ENCODE measurements at regions not wholly inside any gene's neighbourhood (a gene's known extent, or its start where the extent isn't known, plus 50 kb on each side); places are given as distances from the start of the nearest gene placed in this dataset.

DNA sequence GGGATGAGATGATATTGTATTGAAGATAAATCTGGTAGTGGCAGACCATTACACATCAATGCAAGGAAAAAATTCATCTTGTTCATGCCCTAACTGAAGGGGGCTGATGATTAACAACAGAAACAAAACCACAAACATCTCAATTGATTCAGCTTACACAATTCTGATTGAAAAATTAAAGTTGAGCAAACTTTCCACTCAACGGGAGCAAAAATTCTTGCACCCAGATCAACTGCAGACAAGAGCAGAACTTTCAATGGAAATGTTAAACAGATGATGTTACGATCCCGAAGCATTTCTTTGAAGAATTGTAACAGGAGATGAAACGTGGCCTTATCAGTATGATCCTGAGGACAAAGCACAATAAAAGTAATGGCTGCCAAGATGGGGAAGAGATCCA lies 172.4 kb upstream of the SOX5 start:
- no peak for DNase-seq

DNA sequence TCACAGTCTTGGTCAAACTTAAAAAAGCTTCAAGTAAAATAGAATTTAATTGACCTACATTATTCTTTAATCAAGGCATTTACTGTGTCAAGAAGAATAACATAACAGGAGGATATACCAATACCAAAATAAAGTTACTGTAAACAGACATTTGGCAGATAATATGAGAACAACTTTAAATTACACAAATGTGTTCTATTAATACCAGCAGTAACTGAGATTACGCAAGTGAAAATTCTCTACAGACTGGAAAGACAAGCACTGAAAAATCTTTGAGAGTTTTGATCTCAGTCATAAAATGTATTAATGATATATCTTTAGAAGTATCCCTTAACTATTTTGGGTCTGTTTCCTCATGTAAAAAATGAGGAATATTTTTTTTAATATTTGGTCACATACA lies 169.2 kb upstream of the SOX5 start:
- no peak for DNase-seq

DNA sequence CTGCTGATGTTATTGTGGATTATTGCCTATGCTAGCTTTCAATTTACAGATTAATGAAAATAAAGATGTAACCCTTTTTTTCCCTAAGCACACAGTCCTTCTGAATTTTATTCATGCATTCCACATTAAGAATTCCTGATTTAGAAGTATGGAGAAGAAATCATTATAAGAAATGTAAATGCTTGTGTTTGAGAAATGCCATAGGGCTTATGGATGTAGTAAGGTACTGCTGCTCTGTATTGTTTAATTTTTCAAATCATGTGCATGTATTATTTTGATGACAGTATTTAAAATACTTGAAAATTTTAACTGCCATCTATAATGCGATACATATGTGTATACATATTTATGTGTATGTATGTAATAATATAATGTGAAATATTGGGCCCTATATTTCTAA lies 167.1 kb upstream of the SOX5 start:
- DNase-seq, result no peak

DNA sequence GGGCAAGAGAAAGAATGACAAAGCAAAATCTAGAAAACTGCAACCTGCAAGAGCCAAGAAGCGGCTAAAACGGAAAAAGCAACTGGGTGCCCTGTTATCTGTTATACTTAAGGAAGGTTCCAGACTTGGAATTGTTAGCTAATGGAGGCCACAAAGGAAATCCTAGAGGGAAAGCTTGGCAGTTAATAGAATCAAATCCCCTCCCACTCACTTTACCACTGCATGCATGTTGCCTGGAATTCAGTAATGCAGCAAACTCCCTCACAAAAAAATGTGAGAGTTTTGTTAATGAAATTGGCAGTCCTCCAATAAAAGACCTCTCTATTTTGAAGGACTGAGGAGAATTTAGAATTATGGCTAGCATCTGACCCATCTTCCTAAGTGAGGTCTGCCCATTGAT lies 164.2 kb upstream of the SOX5 start:
- DNase-seq, result no peak

DNA sequence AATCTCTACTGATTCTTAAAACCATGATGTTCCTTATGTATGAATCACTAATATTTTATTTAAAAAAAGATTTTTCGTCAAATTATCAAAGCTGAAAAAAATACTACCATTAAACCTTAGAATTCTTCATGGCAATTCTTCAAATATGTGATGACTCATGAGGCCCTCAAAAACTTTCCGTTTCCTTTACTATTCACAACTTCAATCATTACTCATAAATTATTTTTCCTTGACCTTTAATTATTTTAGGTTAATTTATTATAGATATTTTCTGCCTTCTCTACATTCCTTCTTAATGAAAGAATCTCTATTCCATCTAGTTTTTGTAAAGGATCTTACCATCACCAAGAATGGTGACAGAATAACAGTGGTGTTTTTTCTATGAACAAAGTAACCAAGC lies 162.1 kb upstream of the SOX5 start:
- no peak for DNase-seq

DNA sequence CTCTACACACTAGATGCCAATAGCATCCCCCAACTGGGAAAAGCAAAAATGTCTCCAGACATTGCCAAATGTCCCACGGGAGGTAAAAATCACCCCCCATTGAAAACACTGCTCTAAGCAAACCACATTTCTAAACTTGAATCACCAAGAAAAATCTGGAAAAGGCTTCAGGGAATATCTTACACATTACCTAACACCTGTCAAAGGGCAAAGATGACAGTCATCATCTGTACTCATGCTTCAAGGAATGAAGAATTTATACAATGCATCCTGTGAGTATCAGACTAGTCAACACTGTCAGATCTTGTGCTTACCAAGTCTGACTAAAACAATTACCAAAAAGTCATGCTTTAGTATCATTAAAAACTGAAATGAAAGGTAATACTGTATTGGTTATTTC lies 161.6 kb upstream of the SOX5 start:
- no peak for DNase-seq

DNA sequence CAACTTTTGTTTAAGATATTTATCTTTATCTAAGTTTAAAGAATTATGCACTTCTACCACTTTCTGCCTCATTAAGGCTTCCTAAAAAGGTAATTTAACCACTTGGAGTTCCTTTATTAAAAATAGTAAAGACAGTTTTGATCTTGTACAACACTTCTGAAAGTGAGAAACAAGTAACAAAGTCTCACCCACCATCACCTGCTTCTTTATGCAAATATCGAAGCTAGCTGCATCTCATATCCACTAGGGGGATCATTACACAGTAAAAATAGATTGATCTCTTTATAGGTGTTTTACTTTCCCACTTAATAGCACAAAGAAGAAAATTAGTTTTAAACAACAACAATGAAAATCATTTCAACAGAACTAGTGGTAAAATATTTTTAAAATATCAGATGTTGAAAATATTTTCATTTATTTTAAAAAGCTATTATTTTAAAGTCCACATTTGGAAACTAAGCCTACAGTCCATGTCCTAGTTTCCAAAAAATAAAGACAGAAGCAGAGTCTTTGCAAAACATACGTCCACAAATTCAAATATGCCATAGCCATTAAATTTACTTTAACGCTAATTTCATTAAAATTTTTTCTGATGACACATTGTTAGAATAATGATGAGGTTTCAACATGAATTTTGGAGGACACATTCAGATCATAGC lies 160.0 kb upstream of the SOX5 start:
- DNase-seq, result no peak

DNA sequence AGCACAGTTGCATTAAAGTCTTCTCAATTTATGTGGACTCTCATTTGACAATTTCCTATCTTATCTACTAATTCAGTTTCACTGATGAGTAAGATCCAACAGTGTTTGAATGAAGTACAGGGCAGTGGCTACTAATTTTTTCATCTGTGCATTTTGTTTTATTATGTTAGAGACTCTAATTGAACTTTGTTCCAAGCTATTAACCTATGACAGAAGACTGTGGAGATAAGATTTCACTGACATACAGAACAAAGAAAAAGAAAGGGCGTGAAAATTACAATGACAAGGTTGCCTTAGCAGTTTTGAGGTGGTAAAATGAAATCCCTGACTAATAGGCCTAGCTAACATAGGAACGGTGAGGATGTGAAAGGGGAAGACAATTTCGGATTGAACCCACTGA lies 153.2 kb upstream of the SOX5 start:
- no peak for DNase-seq

DNA sequence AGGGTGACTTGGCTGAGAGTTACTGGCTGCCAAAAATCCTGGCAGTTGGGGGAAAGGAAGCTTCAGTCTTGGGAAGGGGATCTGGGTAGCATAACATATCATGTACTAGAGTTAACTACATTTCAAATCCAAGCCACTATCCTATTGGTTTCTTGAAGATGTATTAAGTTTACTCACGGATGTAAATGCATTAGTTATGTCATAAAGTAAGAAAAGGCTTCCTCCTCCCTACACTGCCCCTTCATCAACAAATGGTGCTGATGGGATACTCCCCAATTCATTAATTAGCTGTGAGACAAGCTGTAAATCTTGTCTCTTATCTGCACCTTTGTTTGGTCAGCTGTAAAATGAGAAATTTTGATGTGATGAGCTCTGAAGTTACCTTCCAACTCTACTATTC lies 150.1 kb upstream of the SOX5 start:
- DNase-seq, result no peak

DNA sequence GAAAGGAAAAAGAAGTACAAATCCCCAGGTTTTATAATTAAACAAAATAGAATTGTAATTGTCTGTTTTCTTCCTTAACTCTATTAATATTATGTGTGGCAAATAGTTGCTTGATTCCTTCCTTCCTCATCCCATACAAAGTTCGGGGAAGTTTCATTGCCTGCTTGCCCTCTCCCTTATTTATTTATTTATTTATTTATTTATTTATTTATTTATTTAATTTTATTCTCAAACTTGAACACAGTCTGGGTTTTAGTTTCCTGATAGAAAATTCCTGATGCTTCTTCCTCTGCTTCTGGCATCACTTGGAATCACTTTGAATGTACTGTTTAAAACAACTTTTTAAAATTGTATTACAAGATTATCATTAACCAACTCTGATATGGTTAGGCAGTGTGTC lies 145.8 kb upstream of the SOX5 start:
- DNase-seq, result no peak

DNA sequence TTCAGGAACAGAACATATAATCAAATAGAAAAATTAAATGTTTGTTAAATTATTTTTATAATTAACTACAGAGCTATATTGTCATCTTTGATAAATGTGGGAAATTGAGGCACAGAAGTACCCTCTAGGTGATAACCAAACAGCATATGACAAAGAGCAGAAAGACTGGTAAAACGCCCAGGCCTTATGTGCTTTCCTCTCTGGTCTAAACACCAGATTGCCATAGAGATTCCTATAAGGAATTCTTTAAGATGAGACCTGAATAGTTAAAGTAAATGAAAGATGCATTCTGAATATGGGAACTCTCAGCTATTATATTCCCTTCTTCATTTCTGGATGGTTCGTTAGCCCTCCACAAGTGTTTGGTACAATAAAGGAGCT lies 140.0 kb upstream of the SOX5 start:
- no peak for DNase-seq

DNA sequence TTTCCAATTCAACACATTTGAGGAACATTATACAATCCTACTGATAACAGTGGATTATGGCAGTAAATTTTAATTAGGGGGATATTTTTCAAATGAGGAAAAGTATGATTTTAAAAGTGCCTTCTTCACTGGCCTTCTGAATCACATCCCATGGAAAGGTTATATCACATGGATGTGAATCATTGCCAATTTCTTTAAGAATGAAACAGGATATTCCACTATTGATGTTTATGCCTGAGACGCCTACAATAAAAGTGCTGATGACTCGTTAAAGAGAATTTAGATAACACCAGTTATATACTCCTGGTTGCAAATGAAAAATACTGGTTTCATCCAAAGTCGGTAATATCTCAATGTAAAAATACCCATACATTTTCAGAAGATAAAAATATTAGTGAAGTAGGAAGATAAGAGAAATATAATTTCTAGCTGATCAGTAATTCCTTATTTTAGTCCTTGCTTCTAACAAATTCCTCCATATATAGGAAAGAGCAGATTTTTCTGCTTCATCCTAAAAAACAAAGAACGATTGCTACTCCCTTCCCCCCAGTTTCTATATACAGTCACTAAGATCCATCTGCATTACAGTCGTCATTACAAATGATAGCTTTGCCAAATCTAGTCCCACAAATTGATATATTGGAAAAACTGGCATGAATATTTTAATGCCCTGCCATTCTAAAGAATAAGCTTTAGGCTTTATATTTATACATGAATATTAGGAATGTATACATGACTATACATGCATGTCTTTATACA lies 139.5 kb upstream of the SOX5 start:
- DNase-seq, result no peak

DNA sequence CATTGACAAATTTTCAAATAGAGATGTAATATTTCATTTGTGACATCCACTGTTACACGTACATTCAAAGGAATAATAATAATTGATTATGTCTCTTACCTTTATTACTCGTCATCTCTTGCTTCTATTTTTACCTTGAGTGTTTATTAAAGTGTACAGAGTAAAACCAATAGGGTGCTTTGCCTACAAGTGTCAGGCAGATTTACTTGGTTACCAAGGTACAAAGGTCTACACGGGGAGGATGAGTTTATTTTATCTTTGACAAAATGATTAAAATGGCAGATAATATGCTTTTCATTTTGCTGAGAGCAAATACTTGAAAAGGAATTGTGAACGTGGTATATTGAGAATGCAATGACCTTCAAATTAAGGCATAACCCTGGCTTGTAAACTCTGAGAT lies 137.8 kb upstream of the SOX5 start:
- DNase-seq, result no peak

DNA sequence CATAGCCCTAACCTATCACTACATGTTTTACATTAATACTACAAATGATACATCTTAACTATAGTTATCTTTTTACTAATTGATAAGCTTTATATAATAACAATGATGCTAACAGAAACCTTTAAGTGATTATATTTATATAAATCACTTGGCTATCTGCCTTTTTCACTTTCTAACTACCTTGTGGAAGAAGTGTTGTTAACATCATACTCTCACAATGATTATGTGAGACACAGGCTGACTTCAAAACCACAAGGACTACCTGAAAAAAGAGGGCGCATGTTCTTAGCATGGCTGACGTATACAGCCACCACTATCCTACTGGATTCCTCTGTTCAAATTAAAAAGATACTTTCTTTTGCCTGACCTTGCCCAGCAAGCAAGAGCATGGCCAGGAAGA lies 135.3 kb upstream of the SOX5 start:
- DNase-seq, result no peak

DNA sequence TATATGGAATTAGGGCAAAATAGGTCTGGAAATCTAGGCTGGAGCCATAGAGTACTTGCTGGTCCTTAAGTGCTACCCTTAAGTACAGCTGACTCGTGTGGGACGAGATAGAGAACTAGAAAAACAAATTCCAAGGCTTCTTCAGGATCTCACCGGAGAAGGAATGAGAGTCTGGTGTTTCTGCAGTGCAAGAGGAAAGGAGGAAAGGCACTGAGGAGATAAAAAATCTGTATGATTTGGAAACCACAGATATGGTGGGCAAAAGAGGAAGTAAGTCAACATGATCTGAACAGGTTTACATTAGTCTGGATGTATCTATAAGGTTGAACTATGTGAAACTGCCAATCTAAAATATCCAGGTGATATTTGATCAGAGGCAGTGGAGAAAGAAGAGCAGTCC lies 134.4 kb upstream of the SOX5 start:
- DNase-seq, result no peak

DNA sequence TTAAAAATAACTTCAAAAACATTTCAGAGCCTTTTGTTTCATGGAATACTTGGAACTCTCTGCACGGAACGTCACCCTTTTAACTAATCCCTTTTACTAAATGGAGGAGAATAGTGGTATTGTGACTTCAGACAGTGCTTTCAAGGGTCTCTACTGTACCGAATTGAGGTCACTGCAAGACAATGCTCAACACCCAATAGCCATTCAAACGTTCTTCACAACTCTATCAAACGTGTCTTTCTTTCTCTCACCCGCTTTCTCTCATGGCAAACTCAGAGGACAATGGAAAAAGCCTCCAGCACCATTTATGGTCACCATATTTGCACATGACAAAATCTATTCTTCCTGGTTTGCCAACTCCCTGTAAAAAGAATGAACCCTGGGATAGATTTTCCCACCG lies 132.1 kb upstream of the SOX5 start:
- no peak for DNase-seq

DNA sequence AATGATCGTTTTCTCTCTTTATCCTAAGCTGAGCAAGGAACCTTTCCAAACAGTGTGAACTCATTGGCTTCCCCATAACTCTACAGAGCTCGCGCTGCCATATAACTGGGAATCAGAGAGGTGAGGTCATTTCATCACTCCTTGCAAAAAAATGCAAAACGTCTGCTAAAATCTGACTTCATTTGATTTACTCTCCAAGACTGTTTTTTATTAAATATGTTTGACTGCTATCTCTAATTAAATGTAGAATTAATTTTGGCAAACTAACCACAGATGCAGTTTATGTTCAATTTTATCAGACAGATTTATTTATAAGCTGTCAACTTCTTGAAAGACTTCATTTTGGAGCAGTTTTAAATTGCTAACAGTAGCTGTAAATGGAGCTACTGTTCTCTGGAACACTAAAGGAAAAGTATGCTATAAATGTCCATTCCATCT lies 131.6 kb upstream of the SOX5 start:
- no peak for DNase-seq

DNA sequence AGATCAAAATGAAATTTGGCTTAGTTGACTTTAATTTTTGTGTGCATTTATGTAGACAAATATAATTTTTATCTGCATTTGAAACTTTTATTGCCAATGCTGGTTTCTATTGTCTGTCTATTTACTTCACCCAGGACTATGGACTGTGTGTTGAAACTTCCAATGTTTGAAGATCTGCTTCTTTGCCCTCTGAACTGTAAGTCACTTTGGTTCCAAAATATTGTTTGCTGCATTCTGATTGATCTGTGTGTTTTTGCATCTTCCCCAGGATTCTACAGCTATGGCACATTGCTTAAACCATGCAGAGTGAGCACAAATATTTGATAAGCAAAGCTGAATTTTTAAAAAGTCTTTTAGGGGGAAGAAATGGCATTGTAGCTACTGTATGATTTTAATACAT lies 131.0 kb upstream of the SOX5 start:
- DNase-seq, result no peak

DNA sequence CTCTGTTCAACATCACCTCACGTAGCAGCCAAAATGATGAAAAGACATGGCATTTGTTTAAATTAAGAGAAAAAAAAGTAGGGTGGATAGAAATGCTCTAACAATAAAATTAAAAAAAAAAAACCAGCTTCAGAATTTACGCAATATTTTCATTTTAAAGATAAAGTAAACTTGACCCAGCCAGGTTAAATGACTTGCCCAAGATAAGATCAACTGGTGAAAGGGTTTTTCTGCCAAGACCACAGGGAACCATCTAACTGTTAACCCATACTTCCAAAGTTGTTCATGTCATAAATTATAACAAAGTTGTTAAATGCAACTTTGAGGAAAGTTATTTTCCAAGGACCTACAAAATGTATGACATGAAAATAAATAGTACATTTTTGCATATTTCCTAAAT lies 129.6 kb upstream of the SOX5 start:
- no peak for DNase-seq

DNA sequence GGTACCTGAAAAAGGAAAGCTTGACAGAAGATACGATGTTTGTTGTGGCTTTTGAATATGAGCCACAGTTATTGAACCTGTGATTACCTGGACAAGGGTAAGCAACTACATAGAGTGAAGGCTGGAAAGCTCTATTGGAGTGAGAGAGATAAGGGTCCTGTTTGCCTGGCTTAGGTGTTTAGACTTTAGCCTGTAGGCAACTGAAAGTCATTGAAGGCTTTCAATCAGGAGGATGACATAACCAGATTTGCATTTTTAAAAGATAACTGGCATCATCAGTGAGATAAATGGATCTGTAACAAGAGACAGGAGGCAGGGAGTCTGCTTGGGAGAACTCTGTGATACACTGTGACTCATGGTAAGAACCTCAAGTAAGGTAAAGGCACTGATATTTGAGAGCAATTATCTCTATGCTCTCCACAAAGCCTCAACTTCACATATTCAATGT lies 128.9 kb upstream of the SOX5 start:
- no peak for DNase-seq

DNA sequence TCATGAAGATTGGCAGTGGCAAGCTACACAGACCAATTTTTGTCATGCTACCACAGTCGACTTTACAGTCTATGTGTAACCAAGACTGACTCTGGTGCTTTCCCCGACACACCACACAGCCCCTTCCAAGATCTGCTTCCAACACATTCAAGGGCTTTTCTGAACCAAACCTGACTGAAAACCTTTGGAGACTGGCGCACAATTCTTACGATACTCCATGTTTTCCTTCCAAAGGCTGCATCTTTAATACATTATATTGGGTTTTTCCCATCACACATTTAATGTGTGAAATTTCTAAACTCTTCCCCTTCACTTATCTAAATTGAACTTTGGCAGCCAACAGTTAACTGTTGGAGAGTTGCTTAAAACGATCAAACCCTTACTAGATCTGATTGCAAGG lies 127.7 kb upstream of the SOX5 start:
- no peak for DNase-seq

DNA sequence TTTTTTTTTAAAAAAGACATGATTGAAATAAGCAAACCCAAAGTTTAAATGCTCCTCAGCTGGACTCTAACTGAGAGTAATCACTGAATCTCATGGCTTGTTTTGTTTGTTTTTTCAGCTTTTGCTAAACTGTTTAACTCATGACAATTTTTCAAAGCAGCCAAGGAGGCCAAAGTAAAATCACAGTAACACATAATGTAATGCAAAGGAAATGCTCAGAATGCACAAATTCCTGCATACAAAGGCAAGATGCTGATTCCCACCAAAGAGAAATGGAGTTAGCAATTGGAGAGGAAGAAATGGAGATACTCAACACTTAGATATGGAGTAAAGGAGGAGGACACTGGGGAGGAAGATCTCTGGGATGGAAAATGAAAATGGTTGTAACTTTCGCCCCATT lies 126.2 kb upstream of the SOX5 start:
- DNase-seq, result no peak

DNA sequence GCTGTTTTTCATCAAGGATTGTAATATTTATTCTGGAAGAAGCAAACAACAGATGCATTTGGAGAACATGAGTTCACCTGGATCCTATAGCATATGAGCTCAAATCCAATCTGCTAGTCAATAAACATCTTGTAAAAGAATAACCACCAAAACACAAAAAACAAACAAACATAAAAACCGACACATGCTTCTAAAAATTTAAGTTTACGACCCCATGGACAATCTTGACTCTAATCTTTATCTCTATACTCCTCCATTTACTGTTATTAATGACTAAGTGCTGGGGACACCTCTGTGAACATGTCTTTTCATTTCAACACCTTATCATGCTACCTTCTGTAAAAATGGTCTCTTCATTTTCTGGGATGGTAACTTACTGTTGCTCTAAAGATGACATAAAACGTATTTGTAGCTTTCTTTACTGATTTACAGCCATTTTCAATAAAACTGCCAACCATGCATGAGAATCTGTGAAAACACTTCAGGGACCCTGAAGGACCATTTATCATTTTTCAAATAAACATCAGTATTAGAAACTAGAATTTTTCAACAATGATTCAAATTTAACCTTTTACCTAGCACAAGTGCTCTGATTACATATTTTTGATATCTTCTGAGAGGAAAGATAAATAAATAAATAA lies 123.8 kb upstream of the SOX5 start:
- no peak for DNase-seq

DNA sequence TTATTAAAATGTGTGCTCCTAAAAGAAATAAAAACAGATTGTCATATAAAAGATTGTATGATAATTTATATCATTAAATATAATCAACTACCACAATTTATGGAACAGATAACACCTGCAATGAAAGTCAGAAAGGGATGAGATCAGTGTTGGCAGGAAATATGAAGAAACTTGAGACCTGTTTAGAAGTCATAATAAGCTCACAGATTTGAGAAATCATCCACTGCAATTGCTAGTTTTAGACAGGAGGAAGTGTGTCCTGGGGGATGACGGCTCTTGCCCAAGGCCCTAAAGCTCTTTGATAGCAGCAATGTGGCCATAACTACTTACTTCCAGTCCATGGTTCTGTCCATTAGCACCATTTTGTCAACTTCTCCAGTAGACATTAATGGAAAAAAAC lies 122.8 kb upstream of the SOX5 start:
- no peak for DNase-seq

DNA sequence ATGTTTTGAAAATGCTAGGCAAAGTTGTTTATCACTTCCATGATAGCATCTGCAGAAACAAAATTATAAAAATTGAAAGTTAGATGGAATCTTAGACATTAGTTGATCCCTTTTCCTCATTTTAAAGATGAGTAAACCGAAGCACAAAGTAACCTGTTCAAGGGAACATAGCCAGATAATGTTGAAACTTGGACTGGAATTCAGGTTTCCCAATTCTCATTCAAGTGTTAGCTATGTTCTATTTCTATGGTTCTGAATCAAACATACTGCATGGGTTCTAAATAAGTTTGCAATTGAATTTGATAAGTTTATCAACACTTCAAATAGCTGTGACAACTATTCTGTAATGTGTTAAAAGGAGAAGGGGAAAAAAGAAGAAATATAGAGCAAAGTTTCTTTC lies 122.4 kb upstream of the SOX5 start:
- no peak for DNase-seq

All from GOT3 (cell line).